Nucleus accumbens (tissue), 56 donors: ENCODE measurements at regions not wholly inside any gene's neighbourhood (a gene's known extent, or its start where the extent isn't known, plus 50 kb on each side); places are given as distances from the start of the nearest gene placed in this dataset.
"Not testable (repeated sequence)": the region's sequence is repeated elsewhere in the genome, so short reads cannot be mapped to it uniquely, and the experiment has no call there.

Experiments
- DNase-seq, 56 donors: peaks; one replicate each; lab custom pipeline; 2025; lab: John Stamatoyannopoulos, UW

GRCh38 chr3:11916425-11916762, 69.7 kb upstream of the TAMM41 start:
- not testable (repeated sequence) for DNase-seq

- no peak for DNase-seq
These were observed 70.4 kb upstream of the TAMM41 start for GRCh38 chr3:11917051-11917450.

- no peak for DNase-seq
These were observed 72.7 kb upstream of the TAMM41 start for GRCh38 chr3:11919390-11919789.

- no peak for DNase-seq
These were observed 77.8 kb upstream of the TAMM41 start for GRCh38 chr3:11924518-11924917.

- DNase-seq: no peak
These were observed 75.8 kb upstream of the SYN2 start for GRCh38 chr3:11928381-11928780.

GRCh38 chr3:11929531-11929930, 74.7 kb upstream of the SYN2 start:
- DNase-seq: no peak

GRCh38 chr3:11930084-11930483, 74.1 kb upstream of the SYN2 start:
- DNase-seq: no peak

- no peak for DNase-seq
These were observed 71.6 kb upstream of the SYN2 start for GRCh38 chr3:11932636-11933035.

- DNase-seq: no peak
These were observed 70.7 kb upstream of the SYN2 start for GRCh38 chr3:11933529-11933928.

GRCh38 chr3:11944052-11944673, 60.0 kb upstream of the SYN2 start:
- peak in 11 of 56 donors; percentile 2 to 32 (median 9) for DNase-seq

- DNase-seq: peak in 4 of 56 donors; percentile 4 to 29 (median 18)
These were observed 55.9 kb upstream of the SYN2 start for GRCh38 chr3:11948331-11948730.

- no peak for DNase-seq
These were observed 55.3 kb upstream of the SYN2 start for GRCh38 chr3:11948866-11949265.

GRCh38 chr3:11949351-11949750, 54.8 kb upstream of the SYN2 start:
- no peak for DNase-seq

GRCh38 chr3:11950576-11950975, 53.6 kb upstream of the SYN2 start:
- DNase-seq: no peak

GRCh38 chr3:11953350-11953749, 50.8 kb upstream of the SYN2 start:
- no peak for DNase-seq

- peak in 4 of 56 donors; percentile 4 to 23 (median 15) for DNase-seq
These were observed 50.4 kb upstream of the SYN2 start for GRCh38 chr3:11953778-11954177.

GRCh38 chr3:11954312-11954934, 49.8 kb upstream of the SYN2 start:
- peak in 25 of 56 donors; percentile 5 to 73 (median 28) for DNase-seq
